HG03439 (cell line): ENCODE measurements at regions not wholly inside any gene's neighbourhood (a gene's known extent, or its start where the extent isn't known, plus 50 kb on each side); places are given as distances from the start of the nearest gene placed in this dataset.
"Not testable (repeated sequence)": the region's sequence is repeated elsewhere in the genome, so short reads cannot be mapped to it uniquely, and the experiment has no call there.

ENCODE experiments used
- ATAC-seq: cut with Tn5 transposase; IDR thresholded peaks from one replicate; pipeline ENCODE4 v1.9.1; 2021; ENCODE audit warnings: mild to moderate bottlenecking, moderate library complexity; ENCODE audit not compliant: unreplicated experiment

DNA sequence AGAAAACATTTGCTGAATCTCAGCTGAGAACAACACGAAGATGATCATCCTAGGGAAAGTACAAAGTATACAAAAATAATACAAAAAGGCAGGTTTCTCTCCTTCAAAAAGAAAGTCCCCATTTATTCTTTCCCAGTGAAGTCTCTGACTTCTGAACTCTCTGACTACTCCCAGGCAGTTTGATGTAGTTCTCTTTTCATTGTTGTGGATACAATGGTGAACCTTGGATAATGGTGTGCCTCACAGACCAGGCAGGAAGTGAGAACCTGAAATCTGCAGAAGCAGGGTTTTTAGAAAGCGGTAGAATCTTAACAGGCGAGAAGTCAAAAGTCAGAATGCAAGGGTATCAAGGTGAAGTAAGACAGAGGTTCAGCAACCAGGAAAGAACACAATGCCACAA, 150.8 kb upstream of the NRP1 start:
- no peak for ATAC-seq

DNA sequence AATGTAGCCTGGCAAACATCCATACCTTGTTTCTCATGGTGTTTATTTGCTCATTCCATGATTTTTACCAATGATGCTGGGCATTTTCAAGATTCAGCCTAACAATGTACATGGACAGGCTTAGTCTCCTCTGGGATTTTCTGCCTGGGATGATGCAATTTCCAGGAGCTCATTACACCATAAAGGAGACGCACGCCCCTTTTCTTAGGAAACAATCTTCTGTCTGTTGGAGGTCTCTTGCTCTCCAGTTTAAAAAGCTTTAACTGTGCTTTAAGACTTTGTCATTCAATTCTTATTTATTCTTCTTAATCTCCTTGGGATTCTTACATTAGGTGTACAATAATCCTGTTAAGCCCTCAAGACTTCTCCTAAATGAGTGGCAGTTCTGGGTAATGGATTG, 150.3 kb upstream of the NRP1 start:
- no peak for ATAC-seq

DNA sequence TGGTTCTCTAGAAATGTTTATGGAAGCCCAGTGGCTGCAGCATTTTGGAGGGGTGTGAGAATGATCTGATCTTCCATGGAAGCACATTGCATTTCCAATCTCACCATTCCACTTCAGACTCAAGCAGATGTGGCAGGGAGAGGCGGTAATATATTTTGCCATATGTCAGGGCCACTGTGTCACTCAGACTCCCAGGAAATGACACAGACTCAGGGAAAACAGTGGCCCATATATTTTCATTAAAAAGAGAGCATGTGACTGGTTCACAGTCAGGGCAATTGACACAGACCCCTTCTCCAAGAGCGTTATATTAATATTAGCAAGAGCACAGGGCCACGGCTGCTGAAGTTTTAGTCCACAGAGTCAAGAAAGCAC, 149.3 kb upstream of the NRP1 start:
- no peak for ATAC-seq

DNA sequence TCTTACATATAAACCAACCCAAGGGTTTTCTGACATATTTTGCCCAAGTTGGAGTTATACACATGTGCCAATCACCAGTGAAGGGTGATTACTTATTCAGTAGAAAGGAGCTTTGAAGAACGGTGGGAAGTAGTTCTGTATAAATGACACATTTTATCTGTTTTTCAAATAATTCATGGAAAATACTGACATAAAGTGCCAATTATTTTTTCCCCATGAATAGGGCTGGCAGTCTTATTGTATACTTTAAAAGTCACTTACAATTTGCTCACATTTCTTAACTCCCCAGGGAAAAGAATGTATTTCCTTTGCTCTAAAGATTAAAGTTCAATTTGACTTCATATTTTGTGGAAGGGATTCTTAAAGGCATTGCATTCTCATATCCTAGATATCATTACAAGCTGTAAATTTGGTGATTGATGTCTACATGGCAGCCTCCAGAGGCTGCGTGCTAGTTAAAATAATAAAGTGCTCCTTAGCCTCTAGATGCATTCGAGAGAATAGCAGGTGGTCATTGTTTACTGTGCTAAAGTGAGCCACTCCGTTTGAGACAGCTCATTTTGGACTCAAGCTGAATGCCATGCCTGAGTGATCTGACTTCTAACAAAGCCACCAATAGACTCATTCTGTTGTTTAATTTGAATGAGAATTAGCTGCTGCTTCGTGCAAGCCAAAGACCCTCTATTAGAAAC, 148.8 kb upstream of the NRP1 start:
- ATAC-seq, result no peak

DNA sequence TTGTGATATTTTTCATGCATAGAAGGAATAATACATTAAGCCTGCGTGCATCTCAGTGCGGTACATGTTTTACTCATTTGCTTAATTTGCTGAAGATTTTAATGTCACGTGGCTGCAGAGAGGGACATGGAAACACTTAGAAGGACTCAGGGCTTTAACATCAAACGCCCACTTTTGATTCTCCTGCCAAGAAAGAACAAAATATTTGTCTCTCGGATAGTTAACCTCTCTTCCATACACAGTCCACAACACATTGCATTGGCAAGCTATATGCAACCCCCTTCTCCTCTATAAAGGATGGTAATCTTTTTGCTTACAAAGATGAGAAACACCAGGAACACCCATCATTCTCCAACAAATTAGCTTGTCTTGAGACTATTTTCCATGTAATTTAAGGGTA, 148.0 kb upstream of the NRP1 start:
- ATAC-seq, result no peak

DNA sequence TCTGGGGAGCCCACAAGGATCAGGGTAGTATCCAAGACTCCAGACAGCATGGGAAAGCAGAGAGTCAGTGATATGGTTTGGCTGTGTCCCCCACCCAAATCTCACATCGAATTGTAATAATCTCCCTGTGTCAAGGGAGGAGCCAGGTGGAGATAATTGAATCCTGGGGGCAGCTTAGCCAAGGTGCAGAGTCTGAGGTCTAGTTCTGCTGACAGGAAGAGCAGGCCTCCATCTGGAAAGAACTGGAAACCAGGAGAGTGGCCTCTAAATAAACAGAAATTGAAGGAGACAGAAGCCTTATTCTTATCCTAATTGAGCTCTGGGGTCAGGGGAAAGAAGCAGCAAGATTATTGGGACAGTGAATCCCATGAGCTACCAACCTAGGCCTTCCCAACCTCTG, 146.7 kb upstream of the NRP1 start:
- no peak for ATAC-seq

DNA sequence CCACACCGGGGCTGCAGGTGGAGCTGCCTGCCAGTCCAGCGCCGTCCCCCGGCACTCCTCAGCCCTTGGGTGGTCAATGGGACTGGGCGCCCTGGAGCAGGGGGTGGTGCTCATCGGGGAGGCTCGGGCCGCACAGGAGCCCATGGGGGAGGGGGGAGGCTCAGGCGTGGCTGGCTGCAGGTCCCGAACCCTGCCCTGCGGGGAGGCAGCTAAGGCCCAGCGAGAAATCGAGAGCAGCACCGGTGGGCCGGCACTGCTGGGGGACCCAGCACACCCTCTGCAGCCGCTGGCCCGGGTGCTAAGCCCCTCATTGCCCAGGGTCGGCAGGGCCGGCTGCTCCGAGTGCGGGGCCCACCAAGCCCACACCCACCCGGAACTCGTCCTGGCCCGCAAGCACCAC, 145.9 kb upstream of the NRP1 start:
- ATAC-seq, result not testable (repeated sequence)

DNA sequence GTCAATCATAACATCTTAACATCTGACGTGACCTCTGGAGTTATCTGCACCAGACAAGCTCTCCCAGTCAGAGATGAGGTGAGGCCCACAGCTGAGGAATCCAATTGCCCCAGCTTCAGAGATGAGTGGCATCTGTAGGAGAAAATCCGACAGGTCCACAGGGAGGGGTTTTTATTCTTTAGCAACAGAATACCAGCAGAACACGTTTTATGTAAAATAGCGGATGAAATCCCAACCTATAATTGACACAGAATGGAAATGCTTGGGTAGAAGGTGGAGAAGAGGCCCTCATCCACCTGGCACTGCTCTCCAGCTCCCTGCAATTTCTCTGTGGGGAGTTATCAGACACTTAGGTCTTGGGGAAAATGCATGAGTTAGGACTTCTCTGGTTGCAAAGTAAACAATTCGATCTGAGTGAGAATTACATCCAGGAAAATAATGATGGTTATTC, 144.2 kb upstream of the NRP1 start:
- ATAC-seq, result no peak

DNA sequence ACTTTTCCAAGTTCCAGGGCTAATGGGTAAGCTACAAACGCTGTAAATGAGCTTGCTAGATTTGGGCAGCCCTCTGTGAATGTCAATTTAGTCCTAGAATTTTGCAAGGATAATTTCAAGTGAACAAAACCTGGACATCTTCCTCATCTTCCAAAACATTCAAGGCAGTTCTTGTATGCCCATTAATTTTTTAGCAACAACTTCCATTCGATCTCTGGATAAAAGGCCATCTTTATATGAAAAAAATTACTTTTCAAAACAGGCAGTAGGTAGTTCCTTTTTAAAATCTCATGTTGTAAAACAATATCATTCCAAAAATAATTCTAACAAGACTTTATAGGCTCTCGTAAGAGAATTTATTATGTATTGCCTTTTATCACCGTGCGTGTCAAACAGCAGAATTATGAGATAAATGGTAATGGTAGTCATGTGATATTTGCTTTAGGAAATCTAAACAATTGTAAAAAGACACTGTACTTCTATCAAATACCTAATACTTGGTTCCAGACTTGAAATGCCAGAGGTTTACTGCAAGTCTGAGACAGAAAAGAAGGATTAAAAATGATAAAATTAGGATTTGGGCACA, 143.7 kb upstream of the NRP1 start:
- ATAC-seq, result no peak

DNA sequence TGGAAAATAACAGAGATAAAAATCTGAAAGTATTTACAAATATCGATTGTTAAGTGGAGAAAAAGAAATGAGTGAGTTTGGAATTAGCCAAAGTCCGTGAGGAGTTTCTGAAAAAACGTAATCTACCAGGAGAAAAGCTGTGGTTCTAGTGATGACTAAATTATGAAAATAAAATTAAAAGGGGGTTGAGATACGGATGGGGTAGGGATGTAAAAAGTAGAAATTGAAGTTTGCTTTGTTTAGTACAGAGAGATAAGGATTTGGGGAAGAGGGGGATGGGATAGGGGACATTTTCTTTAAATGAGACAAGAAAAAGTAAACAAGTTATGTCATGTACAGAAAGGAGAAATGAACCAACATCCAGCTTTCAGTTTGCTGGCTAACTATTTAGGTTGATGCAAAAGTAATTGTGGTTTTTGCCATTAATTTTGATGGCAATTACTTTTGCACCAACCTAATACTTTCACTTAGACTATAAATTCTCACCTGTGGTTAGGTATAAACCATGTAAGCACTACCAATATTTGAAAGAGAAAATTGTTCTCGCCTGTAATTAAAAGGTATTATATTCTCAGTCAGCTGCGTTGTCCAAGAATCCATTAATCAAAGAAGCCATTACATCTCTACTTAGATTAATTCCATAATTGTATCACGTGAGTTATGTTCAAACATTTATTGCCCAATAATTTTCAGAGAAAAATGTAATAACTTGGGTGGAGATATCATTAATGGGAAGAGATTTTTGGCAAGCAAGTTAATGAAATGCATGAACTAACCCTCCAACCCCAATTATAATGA, 143.0 kb upstream of the NRP1 start:
- no peak for ATAC-seq

DNA sequence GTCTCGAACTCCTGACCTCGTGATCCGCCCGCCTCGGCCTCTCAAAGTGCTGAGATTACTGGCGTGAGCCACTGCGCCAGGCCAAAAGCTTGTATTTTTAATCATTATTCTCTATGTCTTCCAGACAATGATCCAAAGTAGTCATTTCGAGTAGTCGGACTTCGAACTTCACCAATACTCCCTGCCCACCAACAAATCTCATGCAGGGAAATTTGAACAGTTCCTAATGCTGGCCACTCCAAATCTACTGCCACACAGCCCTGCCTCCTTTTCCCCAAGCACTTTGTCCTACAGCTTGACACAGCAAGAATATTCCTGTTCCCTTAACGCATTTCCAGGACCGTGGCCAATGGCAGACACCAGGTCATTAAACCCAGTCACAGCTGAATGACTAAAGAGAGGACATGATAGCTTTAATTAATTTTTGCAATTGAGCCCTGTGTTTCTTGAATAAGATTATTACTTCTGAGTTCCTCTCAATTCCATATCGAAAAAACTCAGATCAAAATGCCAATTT, 142.3 kb upstream of the NRP1 start:
- no peak for ATAC-seq

DNA sequence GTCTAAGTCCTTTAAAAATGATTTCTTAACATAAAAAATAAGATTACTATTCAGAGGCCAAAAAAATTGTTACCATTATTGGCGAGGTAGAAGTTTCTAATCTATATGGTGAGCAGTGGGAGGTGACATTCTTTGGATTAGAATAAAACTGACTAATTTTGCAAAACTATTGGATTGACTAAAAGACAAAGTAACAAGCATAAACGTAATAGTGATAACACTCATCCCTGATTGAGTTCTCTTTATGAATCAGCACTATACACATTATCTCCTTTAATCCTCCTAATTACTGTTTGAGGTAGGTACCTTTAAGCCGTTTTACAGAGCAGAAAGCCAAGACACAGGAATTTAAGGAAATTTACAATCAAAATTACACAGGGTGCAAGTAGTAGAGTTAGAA, 139.2 kb upstream of the NRP1 start:
- no peak for ATAC-seq

DNA sequence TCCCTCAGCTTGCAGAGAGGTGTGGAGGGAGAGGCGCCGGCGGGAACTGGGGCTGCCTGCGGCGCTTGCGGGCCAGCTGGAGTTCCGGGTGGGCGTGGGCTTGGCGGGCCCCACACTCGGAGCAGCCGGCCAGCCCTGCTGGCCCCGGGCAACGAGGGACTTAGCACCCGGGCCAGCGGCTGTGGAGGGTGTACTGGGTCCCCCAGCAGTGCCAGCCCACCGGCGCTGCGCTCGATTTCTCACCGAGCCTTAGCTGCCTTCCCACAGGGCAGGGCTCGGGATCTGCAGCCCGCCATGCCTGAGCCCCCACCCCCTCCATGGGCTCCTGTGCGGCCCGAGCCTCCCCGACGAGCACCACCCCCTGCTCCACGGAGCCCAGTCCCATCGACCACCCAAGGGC, 133.5 kb upstream of the NRP1 start:
- ATAC-seq, result not testable (repeated sequence)

DNA sequence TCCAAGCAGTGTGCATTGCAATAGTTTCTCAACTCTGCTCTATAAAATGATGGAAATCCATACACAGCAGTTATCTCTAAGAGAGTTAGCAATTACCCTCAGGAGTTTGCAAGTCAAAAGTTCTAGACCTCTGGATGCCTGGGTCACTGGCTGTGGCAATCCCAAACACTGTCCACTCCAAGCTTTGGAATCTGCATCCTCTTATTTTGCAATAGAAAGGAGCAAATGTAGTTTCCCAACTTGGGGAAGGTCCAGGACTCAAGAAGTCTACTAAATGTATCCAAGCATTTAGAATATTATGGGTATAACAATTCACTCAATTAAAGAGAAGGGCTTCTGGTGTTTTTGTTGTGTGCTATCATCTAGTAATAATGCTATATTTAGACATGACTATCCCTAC, 131.3 kb upstream of the NRP1 start:
- ATAC-seq, result no peak

DNA sequence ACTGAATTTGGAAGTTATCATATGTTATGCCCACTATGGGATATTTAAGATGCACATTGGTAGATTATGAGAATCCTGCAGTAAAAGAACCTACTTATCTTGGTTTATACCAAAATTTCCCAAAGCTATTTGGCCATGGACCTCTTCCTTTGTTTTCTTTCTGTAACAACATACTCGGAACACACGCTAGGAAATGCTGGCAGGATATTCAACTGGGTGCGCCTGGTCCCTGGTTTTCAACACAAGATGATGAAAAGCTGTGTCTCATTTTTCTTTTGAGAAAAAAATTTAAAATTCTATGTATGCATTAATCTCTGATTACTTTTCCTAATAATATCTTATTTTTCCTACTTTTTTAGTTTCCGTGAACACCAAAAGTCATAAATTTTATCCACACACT, 128.5 kb upstream of the NRP1 start:
- ATAC-seq, result no peak

DNA sequence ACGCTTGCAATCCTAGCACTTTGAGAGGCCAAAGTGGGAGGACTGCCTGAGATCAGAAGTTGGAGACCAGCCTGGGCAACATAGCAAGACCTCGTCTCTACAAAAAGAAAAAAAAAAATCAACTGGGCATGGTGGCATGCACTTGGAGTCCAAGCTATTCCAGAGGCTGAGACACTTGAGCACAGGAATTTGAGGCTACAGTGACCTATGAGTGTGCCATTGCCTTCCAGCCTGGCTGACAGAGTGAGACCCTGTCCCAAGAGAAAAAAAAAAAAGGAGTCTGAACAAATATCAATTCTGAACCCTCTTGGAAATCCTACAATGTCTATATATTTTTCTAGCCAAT, 126.8 kb upstream of the NRP1 start:
- ATAC-seq, result no peak

DNA sequence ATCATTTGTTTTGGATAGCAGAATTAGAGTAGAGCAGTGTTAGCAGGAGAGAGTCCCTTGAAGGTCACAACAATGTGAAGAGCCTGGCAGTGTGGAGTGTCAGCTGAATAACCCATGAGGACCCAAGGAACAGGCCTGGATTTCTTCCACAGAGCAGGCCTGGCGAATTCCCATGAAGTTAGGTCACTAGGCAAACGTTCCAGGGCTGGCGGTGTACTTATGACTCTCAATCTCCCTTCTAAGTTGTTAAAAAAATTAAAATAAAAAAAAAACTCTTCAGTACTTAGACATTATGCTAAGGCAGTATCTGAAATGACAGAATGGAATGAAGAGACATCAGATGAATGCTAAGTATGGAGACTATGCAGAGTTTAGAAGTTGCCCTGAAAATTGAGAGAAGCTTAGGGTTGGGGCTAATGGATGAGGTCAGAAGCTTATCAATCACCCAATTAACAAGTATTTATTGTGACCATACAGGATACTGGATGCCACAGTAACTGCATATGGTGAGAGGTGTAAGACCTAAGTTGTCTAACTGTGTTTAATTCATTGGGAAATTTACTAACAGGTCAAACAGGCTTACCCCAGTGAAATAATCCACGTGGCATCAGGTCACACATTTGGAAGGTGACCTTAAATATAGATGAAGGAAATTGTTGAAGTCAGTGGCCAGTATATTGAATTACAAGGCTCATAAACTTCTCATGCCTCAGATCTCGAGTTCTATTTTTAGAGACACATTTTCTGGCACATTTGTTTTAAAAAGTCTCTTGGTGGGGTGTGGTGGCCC, 126.2 kb upstream of the NRP1 start:
- ATAC-seq, result no peak

DNA sequence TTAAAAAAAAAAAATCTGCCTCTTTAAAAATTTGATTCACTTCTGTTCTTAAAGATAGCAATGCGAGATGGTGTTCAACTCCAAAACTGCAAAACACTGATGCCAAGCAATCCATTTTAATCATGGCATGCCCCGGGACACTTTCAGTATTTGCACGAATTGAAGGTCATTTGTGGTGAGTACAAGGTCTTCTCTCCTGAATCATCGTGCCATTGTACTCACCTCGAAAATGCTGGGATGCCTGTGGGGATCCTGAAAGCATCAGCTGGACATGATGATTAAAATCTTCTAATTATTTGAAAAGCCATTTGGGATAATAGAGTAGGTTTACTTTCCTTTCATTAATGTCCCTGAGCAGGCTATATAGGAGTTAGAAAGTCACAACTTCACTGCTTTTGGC, 125.1 kb upstream of the NRP1 start:
- ATAC-seq, result no peak

DNA sequence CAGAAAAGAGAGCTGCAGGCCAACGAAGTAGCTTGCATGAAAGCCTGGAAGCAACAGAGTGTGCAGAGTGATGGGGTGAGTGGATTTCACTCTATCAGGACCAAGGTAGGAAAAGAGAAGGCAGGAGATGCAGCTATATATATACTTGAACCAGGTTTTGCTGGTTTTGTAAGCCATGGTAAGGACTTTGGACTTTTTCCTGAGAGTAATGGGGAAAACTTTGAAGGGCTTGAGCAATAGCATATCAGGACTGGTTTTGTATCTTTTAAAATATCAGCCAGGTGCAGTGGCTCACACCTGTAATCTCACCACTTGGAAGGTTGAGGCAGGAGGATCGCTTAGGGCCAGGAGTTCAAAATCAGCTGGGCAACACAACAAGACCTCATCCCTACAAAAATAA, 120.6 kb upstream of the NRP1 start:
- ATAC-seq, result no peak

DNA sequence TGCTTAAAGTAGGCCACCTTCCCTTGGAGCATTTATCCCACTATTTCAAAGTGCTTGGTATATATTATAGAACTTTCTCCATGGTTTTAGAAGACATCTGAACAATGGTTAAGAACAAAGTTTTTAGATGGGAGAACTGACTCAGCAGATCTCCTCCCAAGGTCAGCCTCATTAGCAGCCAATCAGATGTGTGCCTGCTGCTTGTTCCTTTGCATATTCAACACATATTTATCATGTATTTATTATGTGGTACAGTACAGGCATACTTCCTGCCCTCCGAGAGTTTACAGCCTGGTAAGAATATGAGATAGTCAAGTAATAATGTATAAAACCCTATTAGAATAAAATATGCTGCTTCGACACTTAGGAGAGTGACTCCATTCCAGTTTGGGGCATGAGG, 120.1 kb upstream of the NRP1 start:
- no peak for ATAC-seq
